HUES48 (cell line): ENCODE measurements at regions not wholly inside any gene's neighbourhood (a gene's known extent, or its start where the extent isn't known, plus 50 kb on each side); places are given as distances from the start of the nearest gene placed in this dataset.
"Not testable (repeated sequence)": the region's sequence is repeated elsewhere in the genome, so short reads cannot be mapped to it uniquely, and the experiment has no call there.

Experiments
- H3K27ac ChIP-seq: one replicate; pipeline ENCODE4 v1.7.0; 2013; ENCODE audit warnings: low read depth, low read length, inconsistent platforms
- H3K27me3 ChIP-seq: 2 replicates; pipeline ENCODE4 v1.6.1; 2013; ENCODE audit warnings: mild to moderate bottlenecking, low read length; ENCODE audit not compliant: control insufficient read depth, insufficient read depth
- H3K36me3 ChIP-seq: 2 replicates; pipeline ENCODE4 v1.6.1; 2013; ENCODE audit warnings: low read length; ENCODE audit not compliant: control insufficient read depth, insufficient read depth
- H3K4me1 ChIP-seq: 2 replicates; pipeline ENCODE4 v1.6.1; 2013; ENCODE audit warnings: mild to moderate bottlenecking, low read length; ENCODE audit not compliant: control insufficient read depth, insufficient read depth
- H3K4me3 ChIP-seq: 2 replicates; pipeline ENCODE4 v1.5.1; 2013; ENCODE audit warnings: mild to moderate bottlenecking, low read depth, low read length
- H3K9ac ChIP-seq: 2 replicates; pipeline ENCODE4 v1.6.1; 2013; ENCODE audit warnings: mild to moderate bottlenecking, low read depth, low read length, moderate library complexity
- H3K9me3 ChIP-seq: 2 replicates; pipeline ENCODE4 v1.6.1; 2013; ENCODE audit warnings: low read length; ENCODE audit not compliant: control insufficient read depth, insufficient read depth

GRCh38 chr9:94387338-94388010 is 59.0 kb upstream of the NUTM2F start:
- H3K9ac ChIP-seq, H3K9me3 ChIP-seq, H3K27me3 ChIP-seq, H3K36me3 ChIP-seq, H3K4me1 ChIP-seq, H3K4me3 ChIP-seq, H3K27ac ChIP-seq: not testable (repeated sequence)

GRCh38 chr9:94388011-94388406 is 59.6 kb upstream of the NUTM2F start:
- H3K27me3 ChIP-seq, H3K9me3 ChIP-seq, H3K36me3 ChIP-seq, H3K4me1 ChIP-seq, H3K4me3 ChIP-seq, H3K27ac ChIP-seq, H3K9ac ChIP-seq: not testable (repeated sequence)

- not testable (repeated sequence) for H3K9me3 ChIP-seq, H3K27ac ChIP-seq, H3K9ac ChIP-seq, H3K4me1 ChIP-seq, H3K36me3 ChIP-seq, H3K27me3 ChIP-seq, H3K4me3 ChIP-seq
Observed at GRCh38 chr9:94390425-94391098, 62.1 kb upstream of the NUTM2F start.

- H3K9me3 ChIP-seq, H3K36me3 ChIP-seq, H3K9ac ChIP-seq, H3K27me3 ChIP-seq, H3K27ac ChIP-seq, H3K4me3 ChIP-seq, H3K4me1 ChIP-seq: not testable (repeated sequence)
Observed at GRCh38 chr9:94392971-94393624, 64.7 kb upstream of the NUTM2F start.

GRCh38 chr9:94397766-94398379 is 69.4 kb upstream of the NUTM2F start:
- not testable (repeated sequence) for H3K9me3 ChIP-seq, H3K4me1 ChIP-seq, H3K4me3 ChIP-seq, H3K27ac ChIP-seq, H3K36me3 ChIP-seq, H3K27me3 ChIP-seq, H3K9ac ChIP-seq

- not testable (repeated sequence) for H3K9ac ChIP-seq, H3K4me1 ChIP-seq, H3K36me3 ChIP-seq, H3K4me3 ChIP-seq, H3K9me3 ChIP-seq, H3K27ac ChIP-seq, H3K27me3 ChIP-seq
Observed at GRCh38 chr9:94400461-94400860, 72.0 kb upstream of the NUTM2F start.

- not testable (repeated sequence) for H3K36me3 ChIP-seq, H3K27me3 ChIP-seq, H3K9ac ChIP-seq, H3K27ac ChIP-seq, H3K9me3 ChIP-seq, H3K4me3 ChIP-seq, H3K4me1 ChIP-seq
Observed at GRCh38 chr9:94402795-94403194, 74.4 kb upstream of the NUTM2F start.

GRCh38 chr9:94403571-94403970 is 75.1 kb upstream of the NUTM2F start:
- not testable (repeated sequence) for H3K36me3 ChIP-seq, H3K9me3 ChIP-seq, H3K4me1 ChIP-seq, H3K27me3 ChIP-seq, H3K9ac ChIP-seq, H3K4me3 ChIP-seq, H3K27ac ChIP-seq

- H3K4me1 ChIP-seq, H3K27me3 ChIP-seq, H3K27ac ChIP-seq, H3K4me3 ChIP-seq, H3K36me3 ChIP-seq, H3K9me3 ChIP-seq, H3K9ac ChIP-seq: not testable (repeated sequence)
Observed at GRCh38 chr9:94413665-94414064, 85.2 kb upstream of the NUTM2F start.

GRCh38 chr9:94415111-94415510 is 86.7 kb upstream of the NUTM2F start:
- not testable (repeated sequence) for H3K4me1 ChIP-seq, H3K9me3 ChIP-seq

GRCh38 chr9:94420098-94420497 is 91.7 kb upstream of the NUTM2F start:
- not testable (repeated sequence) for H3K36me3 ChIP-seq, H3K9ac ChIP-seq

More at GRCh38 chr9:94415111-94415510, 86.7 kb upstream of the NUTM2F start:
- H3K27me3 ChIP-seq, H3K36me3 ChIP-seq, H3K27ac ChIP-seq, H3K4me3 ChIP-seq, H3K9ac ChIP-seq: not testable (repeated sequence)

More at GRCh38 chr9:94420098-94420497, 91.7 kb upstream of the NUTM2F start:
- not testable (repeated sequence) for H3K9me3 ChIP-seq, H3K27ac ChIP-seq, H3K4me1 ChIP-seq, H3K4me3 ChIP-seq, H3K27me3 ChIP-seq
